Ascending aorta (tissue), 2 donors: ENCODE measurements at regions not wholly inside any gene's neighbourhood (a gene's known extent, or its start where the extent isn't known, plus 50 kb on each side); places are given as distances from the start of the nearest gene placed in this dataset.

ENCODE experiments used
- DNase-seq, 2 donors: peaks; one replicate each; pipeline ENCODE4 v3.0.0-alpha.2; 2019; ENCODE audit warnings: low spot score in 2 of 2
- H3K27ac ChIP-seq, 2 donors: fragments of 200-600 bp; sonication (generic); one replicate each; pipeline ENCODE4 v1.5.1; 2016 to 2017; ENCODE audit warnings: mild to moderate bottlenecking in 1 of 2
- H3K27me3 ChIP-seq: fragments of 200-600 bp; sonication (generic); one replicate; pipeline ENCODE4 v1.5.1; 2017
- H3K36me3 ChIP-seq, 2 donors: fragments of 200-600 bp; sonication (generic); one replicate each; pipeline ENCODE4 v1.5.1; 2016
- H3K4me1 ChIP-seq, 2 donors: fragments of 200-600 bp; sonication (generic); one replicate each; pipeline ENCODE4 v1.5.1; 2016 to 2017; ENCODE audit warnings: mild to moderate bottlenecking in 1 of 2
- H3K4me3 ChIP-seq, 2 donors: fragments of 200-600 bp; sonication (generic); one replicate each; pipeline ENCODE4 v1.5.1; 2016 to 2017; ENCODE audit warnings: mild to moderate bottlenecking in 1 of 2
- H3K9me3 ChIP-seq, 2 donors: fragments of 200-600 bp; sonication (generic); one replicate each; pipeline ENCODE4 v1.5.1; 2016
- intact Hi-C: fragments of 100-400 bp; cut with DNase I; formaldehyde crosslinking; loops from one replicate; pipeline ENCODE4 v1.15.1; 2023
- TF ChIP-seq, protein P1 (sequence below), 3 experiments: fragments of 200-600 bp in 2 of 3; fragments of 450-650 bp in 1 of 3; sonication (generic) in 2 of 3; IDR thresholded peaks; one replicate each; pipeline ENCODE4 v1.5.1; 2016 to 2019; ENCODE audit warnings: antibody characterized with exemption in 3 of 3, mild to moderate bottlenecking in 1 of 3, moderate library complexity in 1 of 3

DNA sequence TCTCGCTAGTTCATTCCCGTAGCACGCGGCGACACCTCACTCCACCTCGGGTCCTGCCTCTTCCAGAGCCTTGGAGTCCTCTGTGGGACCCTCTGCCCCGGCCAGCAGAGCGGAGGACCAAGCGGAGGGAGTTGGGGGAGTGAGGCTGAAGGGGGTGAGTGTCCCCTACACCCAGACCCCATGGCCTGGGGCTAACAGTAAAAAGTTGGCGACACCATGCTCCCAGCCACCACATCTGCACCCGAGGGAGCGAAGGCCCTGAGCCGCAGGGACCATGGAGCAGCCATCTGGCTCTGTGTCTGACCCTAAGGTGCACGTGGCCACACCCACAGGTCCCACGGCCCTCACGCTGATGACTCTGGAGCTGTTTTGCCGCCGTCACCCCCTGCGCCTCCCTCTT, 293.8 kb downstream of the BRD1 start:
- intact Hi-C loops, result no loop called here
- no peaks in the 10 kb centered on the region for H3K36me3 ChIP-seq
- no peak overlapping the region for H3K27ac ChIP-seq
- H3K27me3 ChIP-seq, result no peaks in the 10 kb centered on the region
- H3K9me3 ChIP-seq, result no peaks in the 10 kb centered on the region
- no peak overlapping the region for H3K4me3 ChIP-seq
- peak in 1 of 2 donors; percentile 25 for DNase-seq
- H3K4me1 ChIP-seq, result no peaks in the 10 kb centered on the region
- TF ChIP-seq, protein P1, sequence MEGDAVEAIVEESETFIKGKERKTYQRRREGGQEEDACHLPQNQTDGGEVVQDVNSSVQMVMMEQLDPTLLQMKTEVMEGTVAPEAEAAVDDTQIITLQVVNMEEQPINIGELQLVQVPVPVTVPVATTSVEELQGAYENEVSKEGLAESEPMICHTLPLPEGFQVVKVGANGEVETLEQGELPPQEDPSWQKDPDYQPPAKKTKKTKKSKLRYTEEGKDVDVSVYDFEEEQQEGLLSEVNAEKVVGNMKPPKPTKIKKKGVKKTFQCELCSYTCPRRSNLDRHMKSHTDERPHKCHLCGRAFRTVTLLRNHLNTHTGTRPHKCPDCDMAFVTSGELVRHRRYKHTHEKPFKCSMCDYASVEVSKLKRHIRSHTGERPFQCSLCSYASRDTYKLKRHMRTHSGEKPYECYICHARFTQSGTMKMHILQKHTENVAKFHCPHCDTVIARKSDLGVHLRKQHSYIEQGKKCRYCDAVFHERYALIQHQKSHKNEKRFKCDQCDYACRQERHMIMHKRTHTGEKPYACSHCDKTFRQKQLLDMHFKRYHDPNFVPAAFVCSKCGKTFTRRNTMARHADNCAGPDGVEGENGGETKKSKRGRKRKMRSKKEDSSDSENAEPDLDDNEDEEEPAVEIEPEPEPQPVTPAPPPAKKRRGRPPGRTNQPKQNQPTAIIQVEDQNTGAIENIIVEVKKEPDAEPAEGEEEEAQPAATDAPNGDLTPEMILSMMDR (IDR thresholded peaks at IDR 0.05), result no peak

DNA sequence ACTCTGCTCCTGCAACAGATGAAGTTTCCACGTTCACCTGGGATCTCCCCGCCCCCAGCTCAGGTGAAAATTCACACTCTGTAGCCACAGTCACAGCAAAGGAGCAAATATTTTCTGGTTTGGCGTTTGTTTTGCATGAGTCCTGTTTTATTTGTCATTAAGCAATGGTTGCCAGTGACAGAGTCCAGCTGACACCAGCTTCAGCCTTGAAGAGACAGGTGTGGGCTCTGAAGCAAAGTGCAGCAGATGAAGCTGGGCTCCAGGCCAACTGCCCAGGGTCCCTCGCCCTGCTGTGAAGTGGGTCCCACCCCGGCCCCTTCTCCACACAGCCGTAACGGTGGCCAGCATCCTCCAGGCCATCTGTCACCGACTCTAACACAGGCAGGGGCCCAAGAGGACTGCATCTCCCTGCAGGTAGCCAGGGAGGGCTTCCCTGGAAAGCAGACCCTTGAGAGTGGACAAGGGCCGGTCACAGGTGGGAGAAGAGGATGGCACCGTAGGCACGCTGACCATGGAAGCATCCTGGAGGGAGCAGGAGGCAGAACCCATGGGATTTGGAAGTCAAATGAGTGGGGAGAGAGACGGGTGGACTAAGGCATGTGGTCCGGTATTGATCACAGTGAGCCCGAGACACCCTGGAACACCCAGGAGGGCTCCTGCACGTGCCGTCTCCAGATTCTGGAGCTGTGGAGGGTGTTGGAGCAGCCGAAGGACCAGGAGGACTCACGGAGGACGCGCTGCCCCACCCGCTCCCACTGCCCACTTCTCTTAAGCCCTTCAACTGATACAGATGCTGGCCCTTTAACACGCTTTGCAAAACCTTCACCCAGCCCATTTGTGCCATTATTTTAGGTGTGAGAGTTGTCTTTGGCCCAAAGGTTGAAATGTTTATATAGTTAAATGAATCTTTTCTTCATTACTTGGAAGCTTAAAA, 294.5 kb downstream of the BRD1 start:
- Histone ChIP-seq H3K27me3 (no peaks in the 10 kb centered on the region), H3K27ac (no peak overlapping the region), H3K9me3 (no peaks in the 10 kb centered on the region), H3K4me3 (no peak overlapping the region), H3K36me3 (no peaks in the 10 kb centered on the region), H3K4me1 (no peaks in the 10 kb centered on the region)
- intact Hi-C loops, result no loop called here
- TF ChIP-seq, protein P1 (IDR thresholded peaks at IDR 0.05), result no peak
- DNase-seq, result no peak

DNA sequence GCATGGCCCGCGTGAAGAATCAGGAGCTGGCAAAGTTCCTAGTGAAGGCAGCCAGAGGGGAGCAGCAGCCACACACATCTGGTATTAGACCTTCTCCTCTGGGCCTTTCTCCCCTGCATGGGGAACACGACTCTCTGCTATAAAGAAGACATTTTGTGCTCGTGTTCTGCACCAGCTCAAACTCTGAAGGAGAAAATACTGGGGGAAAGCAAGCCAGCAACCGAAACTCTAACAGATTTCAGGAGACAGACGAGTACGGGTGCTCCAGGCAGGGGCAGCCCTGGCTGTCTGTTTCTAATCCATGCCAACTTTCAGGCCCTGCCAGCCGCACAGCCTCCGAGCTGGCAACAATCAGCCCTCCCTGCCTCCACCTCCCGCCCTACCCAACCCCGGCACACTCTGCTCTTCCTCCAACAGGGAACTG, 296.3 kb downstream of the BRD1 start:
- TF ChIP-seq, protein P1 (IDR thresholded peaks at IDR 0.05), result no peak
- H3K27ac ChIP-seq, result no peak overlapping the region
- no peak for DNase-seq
- H3K36me3 ChIP-seq, result no peaks in the 10 kb centered on the region
- intact Hi-C loops, result no loop called here
- H3K9me3 ChIP-seq, result no peaks in the 10 kb centered on the region
- no peaks in the 10 kb centered on the region for H3K27me3 ChIP-seq
- no peaks in the 10 kb centered on the region for H3K4me1 ChIP-seq
- no peak overlapping the region for H3K4me3 ChIP-seq

DNA sequence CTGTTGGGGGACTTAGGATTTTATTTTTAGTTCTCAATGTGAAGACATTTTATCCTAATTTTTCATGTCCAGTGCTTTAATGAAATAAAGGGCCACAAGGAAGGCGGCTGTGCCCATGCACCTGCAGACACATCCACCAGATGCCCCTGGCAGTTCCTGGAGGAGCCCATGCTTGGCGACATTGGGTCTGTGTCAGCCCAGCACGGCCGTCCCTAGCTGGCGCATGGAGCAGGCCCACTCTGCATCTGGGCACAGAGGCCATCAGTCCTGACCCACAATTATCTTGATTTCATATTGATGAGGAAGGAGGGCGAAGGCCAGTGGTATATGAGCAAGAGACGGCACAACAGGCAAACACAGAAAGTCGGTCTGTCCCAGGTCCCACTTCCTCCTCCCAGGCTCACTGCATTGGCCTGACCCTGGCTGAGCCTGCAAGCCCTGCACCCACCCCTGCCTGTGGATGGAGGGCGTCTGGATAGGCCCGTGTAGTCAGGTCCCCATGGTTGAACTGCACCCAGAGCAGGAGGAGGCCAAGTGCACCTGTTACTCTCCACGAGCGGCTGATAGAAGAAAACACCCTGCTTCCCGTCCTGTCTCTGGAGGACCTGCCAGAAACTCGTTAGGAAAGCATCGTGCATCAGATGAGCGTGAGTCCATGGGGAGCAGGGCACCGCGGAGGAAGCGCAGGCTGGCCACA, 296.9 kb downstream of the BRD1 start:
- Histone ChIP-seq H3K9me3 (no peaks in the 10 kb centered on the region), H3K27me3 (no peaks in the 10 kb centered on the region), H3K4me3 (no peak overlapping the region), H3K36me3 (no peaks in the 10 kb centered on the region), H3K4me1 (no peaks in the 10 kb centered on the region), H3K27ac (no peak overlapping the region)
- no peak for DNase-seq
- TF ChIP-seq, protein P1 (IDR thresholded peaks at IDR 0.05), result no peak
- intact Hi-C loops, result no loop called here

DNA sequence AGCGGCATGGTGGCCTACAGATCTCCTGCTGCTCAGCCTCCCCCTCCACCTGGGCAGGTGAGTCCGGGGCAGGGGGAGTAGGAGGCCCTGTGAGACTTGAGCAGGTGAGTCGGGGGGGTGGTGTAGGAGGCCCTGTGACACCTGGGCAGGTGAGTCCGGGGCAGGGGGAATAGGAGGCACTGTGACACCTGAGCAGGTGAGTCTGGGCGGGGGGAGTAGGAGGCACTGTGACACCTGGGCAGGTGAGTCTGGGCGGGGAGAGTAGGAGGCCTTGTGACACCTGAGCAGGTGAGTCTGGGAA, 299.3 kb downstream of the BRD1 start:
- DNase-seq, result no peak
- TF ChIP-seq, protein P1 (IDR thresholded peaks at IDR 0.05), result no peak
- intact Hi-C loops, result no loop called here
- Histone ChIP-seq H3K4me1 (no peaks in the 10 kb centered on the region), H3K27ac (no peak overlapping the region), H3K36me3 (no peaks in the 10 kb centered on the region), H3K4me3 (no peak overlapping the region), H3K9me3 (no peaks in the 10 kb centered on the region), H3K27me3 (no peaks in the 10 kb centered on the region)
